Liver (tissue), 8 donors: ENCODE measurements at regions not wholly inside any gene's neighbourhood (a gene's known extent, or its start where the extent isn't known, plus 50 kb on each side); places are given as distances from the start of the nearest gene placed in this dataset.

Experiments used
- DNase-seq: peaks from one replicate; pipeline ENCODE4 v3.0.0-alpha.2; 2017; ENCODE audit warnings: low spot score
- H3K27ac ChIP-seq, 2 donors: one replicate each; pipeline ENCODE4 v1.7.0; 2013; ENCODE audit warnings: inconsistent platforms in 2 of 2, low read length in 2 of 2, control low read depth in 1 of 2, low read depth in 1 of 2, mild to moderate bottlenecking in 1 of 2
- H3K27me3 ChIP-seq, 4 donors: one replicate each; pipeline versions ENCODE4 v1.6.1 to v1.7.0; 2013; ENCODE audit warnings: low read length in 3 of 4, inconsistent platforms in 1 of 4, mild to moderate bottlenecking in 1 of 4, moderate library complexity in 1 of 4; ENCODE audit not compliant: control insufficient read depth in 4 of 4, insufficient read depth in 4 of 4
- H3K36me3 ChIP-seq, 4 donors: one replicate each; pipeline versions ENCODE4 v1.6.1 to v1.7.0; 2013; ENCODE audit warnings: low read length in 3 of 4, mild to moderate bottlenecking in 3 of 4, low read depth in 1 of 4, moderate library complexity in 1 of 4; ENCODE audit not compliant: control insufficient read depth in 4 of 4, insufficient read depth in 3 of 4
- H3K4me1 ChIP-seq, 4 donors: one replicate each; pipeline versions ENCODE4 v1.6.1 to v1.7.0; 2013; ENCODE audit warnings: low read length in 3 of 4, mild to moderate bottlenecking in 3 of 4, moderate library complexity in 1 of 4; ENCODE audit not compliant: control insufficient read depth in 4 of 4, insufficient read depth in 4 of 4
- H3K4me3 ChIP-seq, 3 donors: one replicate each; pipeline versions ENCODE4 v1.6.1 to v1.7.0; 2013; ENCODE audit warnings: low read length in 3 of 3, control low read depth in 1 of 3, low read depth in 1 of 3, mild to moderate bottlenecking in 1 of 3
- H3K9ac ChIP-seq, 2 donors: one replicate each; pipeline ENCODE4 v1.7.0; 2013; ENCODE audit warnings: low read length in 2 of 2, mild to moderate bottlenecking in 2 of 2, moderate library complexity in 2 of 2, control low read depth in 1 of 2, low read depth in 1 of 2
- H3K9me3 ChIP-seq, 4 donors: one replicate each; pipeline versions ENCODE4 v1.6.1 to v1.7.0; 2013; ENCODE audit warnings: low read length in 3 of 4; ENCODE audit not compliant: control insufficient read depth in 4 of 4
- CTCF ChIP-seq: fragments of 150-350 bp; IDR thresholded peaks from 2 replicates; pipeline ENCODE4 v1.5.1; 2017; ENCODE audit warnings: improper control_type of control experiment, low read depth, low read length; ENCODE audit not compliant: missing input control
- FOXA1 ChIP-seq: IDR thresholded peaks from 2 replicates; pipeline ENCODE4 v1.6.1; 2016; ENCODE audit warnings: antibody characterized with exemption
- FOXA2 ChIP-seq: IDR thresholded peaks from 2 replicates; pipeline ENCODE4 v1.6.1; 2016; ENCODE audit warnings: antibody characterized with exemption
- GABPA ChIP-seq, 2 donors: IDR thresholded peaks in 1 of 2; conservative IDR thresholded peaks in 1 of 2; 2 replicates each; pipeline ENCODE4 v1.6.1; 2016; ENCODE audit warnings: antibody characterized with exemption in 2 of 2, mild to moderate bottlenecking in 1 of 2, moderate library complexity in 1 of 2
- HNF4A ChIP-seq, 2 donors: conservative IDR thresholded peaks; 2 replicates each; pipeline ENCODE4 v1.6.1; 2016; ENCODE audit warnings: antibody characterized with exemption in 2 of 2, mild to moderate bottlenecking in 2 of 2
- HNF4G ChIP-seq: IDR thresholded peaks from 2 replicates; pipeline ENCODE4 v1.6.1; 2016; ENCODE audit warnings: antibody characterized with exemption
- JUND ChIP-seq, 2 donors: IDR thresholded peaks; 2 replicates each; pipeline ENCODE4 v1.6.1; 2016; ENCODE audit warnings: antibody characterized with exemption in 2 of 2
- NR2F2 ChIP-seq: IDR thresholded peaks from 2 replicates; pipeline ENCODE4 v1.6.1; 2016; ENCODE audit warnings: antibody characterized with exemption
- RAD21 ChIP-seq, 2 donors: IDR thresholded peaks; 2 replicates each; pipeline ENCODE4 v1.6.1; 2016; ENCODE audit warnings: antibody characterized with exemption in 2 of 2, mild to moderate bottlenecking in 2 of 2
- RXRA ChIP-seq, 2 donors: IDR thresholded peaks; 2 replicates each; pipeline ENCODE4 v1.6.1; 2017 to 2018; ENCODE audit warnings: antibody characterized with exemption in 2 of 2, mild to moderate bottlenecking in 1 of 2
- SP1 ChIP-seq: IDR thresholded peaks from 2 replicates; pipeline ENCODE4 v1.6.1; 2018; ENCODE audit warnings: antibody characterized with exemption, mild to moderate bottlenecking
- TAF1 ChIP-seq: conservative IDR thresholded peaks from 2 replicates; pipeline ENCODE4 v1.6.1; 2016; ENCODE audit warnings: antibody characterized with exemption, mild to moderate bottlenecking
- YY1 ChIP-seq: IDR thresholded peaks from 2 replicates; pipeline ENCODE4 v1.6.1; 2016; ENCODE audit warnings: antibody characterized with exemption, mild to moderate bottlenecking
- WGBS: extraction: QIAGEN DNeasy Blood & Tissue Kit; methylation state at CpG from one replicate; pipeline ENCODE4 v1.1.7; 2013; 5-methylcytosine and 5-hydroxymethylcytosine counted together
- TF ChIP-seq, protein P1 (sequence below): IDR thresholded peaks from 2 replicates; pipeline ENCODE4 v1.6.1; 2016; ENCODE audit warnings: antibody characterized with exemption
- TF ChIP-seq, protein P2 (sequence below): IDR thresholded peaks from 2 replicates; pipeline ENCODE4 v1.6.1; 2016; ENCODE audit warnings: antibody characterized with exemption
- TF ChIP-seq, protein P3 (sequence below): IDR thresholded peaks from 2 replicates; pipeline ENCODE4 v1.6.1; 2016; ENCODE audit warnings: antibody characterized with exemption
- TF ChIP-seq, protein P4 (sequence below): IDR thresholded peaks from 2 replicates; pipeline ENCODE4 v1.6.1; 2016; ENCODE audit warnings: antibody characterized with exemption, mild to moderate bottlenecking
- donor health status: healthy.
- donor health status: healthy.
- donor health status: healthy.
- donor health status: healthy.
- donor health status: healthy.

- WGBS, result 93% methylated on average over 1 of the region's 1 CpG
- Histone ChIP-seq H3K36me3 (no peaks in the 10 kb centered on the region), H3K27ac (no peak overlapping the region), H3K9ac (no peak overlapping the region), H3K4me1 (no peaks in the 10 kb centered on the region), H3K27me3 (no peaks in the 10 kb centered on the region), H3K4me3 (no peak overlapping the region), H3K9me3 (no peaks in the 10 kb centered on the region)
- TF ChIP-seq, protein P1, sequence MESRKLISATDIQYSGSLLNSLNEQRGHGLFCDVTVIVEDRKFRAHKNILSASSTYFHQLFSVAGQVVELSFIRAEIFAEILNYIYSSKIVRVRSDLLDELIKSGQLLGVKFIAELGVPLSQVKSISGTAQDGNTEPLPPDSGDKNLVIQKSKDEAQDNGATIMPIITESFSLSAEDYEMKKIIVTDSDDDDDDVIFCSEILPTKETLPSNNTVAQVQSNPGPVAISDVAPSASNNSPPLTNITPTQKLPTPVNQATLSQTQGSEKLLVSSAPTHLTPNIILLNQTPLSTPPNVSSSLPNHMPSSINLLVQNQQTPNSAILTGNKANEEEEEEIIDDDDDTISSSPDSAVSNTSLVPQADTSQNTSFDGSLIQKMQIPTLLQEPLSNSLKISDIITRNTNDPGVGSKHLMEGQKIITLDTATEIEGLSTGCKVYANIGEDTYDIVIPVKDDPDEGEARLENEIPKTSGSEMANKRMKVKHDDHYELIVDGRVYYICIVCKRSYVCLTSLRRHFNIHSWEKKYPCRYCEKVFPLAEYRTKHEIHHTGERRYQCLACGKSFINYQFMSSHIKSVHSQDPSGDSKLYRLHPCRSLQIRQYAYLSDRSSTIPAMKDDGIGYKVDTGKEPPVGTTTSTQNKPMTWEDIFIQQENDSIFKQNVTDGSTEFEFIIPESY, result no peak
- TF ChIP-seq YY1, result no peak
- TF ChIP-seq NR2F2, result no peak
- no peak for TF ChIP-seq HNF4A (conservative IDR thresholded peaks at IDR 0.05)
- TF ChIP-seq, protein P2, sequence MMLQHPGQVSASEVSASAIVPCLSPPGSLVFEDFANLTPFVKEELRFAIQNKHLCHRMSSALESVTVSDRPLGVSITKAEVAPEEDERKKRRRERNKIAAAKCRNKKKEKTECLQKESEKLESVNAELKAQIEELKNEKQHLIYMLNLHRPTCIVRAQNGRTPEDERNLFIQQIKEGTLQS, result no peak
- TF ChIP-seq FOXA2, result no peak
- no peak for TF ChIP-seq RAD21 (IDR thresholded peaks at IDR 0.05)
- no peak for TF ChIP-seq TAF1
- TF ChIP-seq HNF4G, result no peak
- TF ChIP-seq SP1, result no peak
- no peak for TF ChIP-seq RXRA (IDR thresholded peaks at IDR 0.05)
- no peak for TF ChIP-seq CTCF
- TF ChIP-seq, protein P3, sequence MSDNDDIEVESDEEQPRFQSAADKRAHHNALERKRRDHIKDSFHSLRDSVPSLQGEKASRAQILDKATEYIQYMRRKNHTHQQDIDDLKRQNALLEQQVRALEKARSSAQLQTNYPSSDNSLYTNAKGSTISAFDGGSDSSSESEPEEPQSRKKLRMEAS, result no peak
- no peak for DNase-seq
Observed at GRCh38 chr3:102619361-102619760, 184.5 kb downstream of the ZPLD1 start.

- no peaks in the 10 kb centered on the region for H3K9me3 ChIP-seq
- no peak for DNase-seq
- no peaks in the 10 kb centered on the region for H3K36me3 ChIP-seq
- no peak overlapping the region for H3K27ac ChIP-seq
- H3K9ac ChIP-seq, result no peak overlapping the region
- no peaks in the 10 kb centered on the region for H3K27me3 ChIP-seq
- no peaks in the 10 kb centered on the region for H3K4me1 ChIP-seq
- TF ChIP-seq, protein P2, result no peak
- TF ChIP-seq CTCF, result no peak
- no peak for TF ChIP-seq FOXA2
- TF ChIP-seq FOXA1, result no peak
- no peak for TF ChIP-seq RXRA (IDR thresholded peaks at IDR 0.05)
- TF ChIP-seq, protein P4, sequence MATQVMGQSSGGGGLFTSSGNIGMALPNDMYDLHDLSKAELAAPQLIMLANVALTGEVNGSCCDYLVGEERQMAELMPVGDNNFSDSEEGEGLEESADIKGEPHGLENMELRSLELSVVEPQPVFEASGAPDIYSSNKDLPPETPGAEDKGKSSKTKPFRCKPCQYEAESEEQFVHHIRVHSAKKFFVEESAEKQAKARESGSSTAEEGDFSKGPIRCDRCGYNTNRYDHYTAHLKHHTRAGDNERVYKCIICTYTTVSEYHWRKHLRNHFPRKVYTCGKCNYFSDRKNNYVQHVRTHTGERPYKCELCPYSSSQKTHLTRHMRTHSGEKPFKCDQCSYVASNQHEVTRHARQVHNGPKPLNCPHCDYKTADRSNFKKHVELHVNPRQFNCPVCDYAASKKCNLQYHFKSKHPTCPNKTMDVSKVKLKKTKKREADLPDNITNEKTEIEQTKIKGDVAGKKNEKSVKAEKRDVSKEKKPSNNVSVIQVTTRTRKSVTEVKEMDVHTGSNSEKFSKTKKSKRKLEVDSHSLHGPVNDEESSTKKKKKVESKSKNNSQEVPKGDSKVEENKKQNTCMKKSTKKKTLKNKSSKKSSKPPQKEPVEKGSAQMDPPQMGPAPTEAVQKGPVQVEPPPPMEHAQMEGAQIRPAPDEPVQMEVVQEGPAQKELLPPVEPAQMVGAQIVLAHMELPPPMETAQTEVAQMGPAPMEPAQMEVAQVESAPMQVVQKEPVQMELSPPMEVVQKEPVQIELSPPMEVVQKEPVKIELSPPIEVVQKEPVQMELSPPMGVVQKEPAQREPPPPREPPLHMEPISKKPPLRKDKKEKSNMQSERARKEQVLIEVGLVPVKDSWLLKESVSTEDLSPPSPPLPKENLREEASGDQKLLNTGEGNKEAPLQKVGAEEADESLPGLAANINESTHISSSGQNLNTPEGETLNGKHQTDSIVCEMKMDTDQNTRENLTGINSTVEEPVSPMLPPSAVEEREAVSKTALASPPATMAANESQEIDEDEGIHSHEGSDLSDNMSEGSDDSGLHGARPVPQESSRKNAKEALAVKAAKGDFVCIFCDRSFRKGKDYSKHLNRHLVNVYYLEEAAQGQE, result no peak
- no peak for TF ChIP-seq SP1
- no peak for TF ChIP-seq RAD21 (IDR thresholded peaks at IDR 0.05)
- no peak for TF ChIP-seq HNF4A (conservative IDR thresholded peaks at IDR 0.05)
- no peak for TF ChIP-seq NR2F2
- no peak for TF ChIP-seq JUND (IDR thresholded peaks at IDR 0.05)
- TF ChIP-seq TAF1, result no peak
- TF ChIP-seq, protein P3, result no peak
- no peak for TF ChIP-seq HNF4G
- TF ChIP-seq GABPA (IDR thresholded peaks at IDR 0.05 in 1 of 2, conservative IDR thresholded peaks at IDR 0.05 in 1 of 2), result no peak
- no peak overlapping the region for H3K4me3 ChIP-seq
Observed at GRCh38 chr3:102629943-102630342, 195.1 kb downstream of the ZPLD1 start.
